Tibial nerve (tissue), 4 donors: ENCODE measurements at regions not wholly inside any gene's neighbourhood (a gene's known extent, or its start where the extent isn't known, plus 50 kb on each side); places are given as distances from the start of the nearest gene placed in this dataset.

Experiments used
- DNase-seq, 2 donors: peaks; one replicate each; pipeline ENCODE4 v3.0.0-alpha.2; 2019; ENCODE audit warnings: low spot score in 2 of 2
- H3K27ac ChIP-seq, 4 donors: fragments of 200-600 bp; sonication (generic) in 3 of 4; one replicate each; pipeline ENCODE4 v1.5.1; 2017 to 2019; ENCODE audit warnings: mild to moderate bottlenecking in 1 of 4
- H3K27me3 ChIP-seq, 2 donors: fragments of 200-600 bp; sonication (generic) in 1 of 2; one replicate each; pipeline versions ENCODE4 v1.5.1 to v1.6.0; 2017 to 2019
- H3K36me3 ChIP-seq, 3 donors: fragments of 200-600 bp; sonication (generic); one replicate each; pipeline ENCODE4 v1.5.1; 2018 to 2019
- H3K4me1 ChIP-seq, 4 donors: fragments of 200-600 bp; sonication (generic) in 3 of 4; one replicate each; pipeline ENCODE4 v1.5.1; 2017 to 2019
- H3K4me3 ChIP-seq, 4 donors: fragments of 200-600 bp; sonication (generic) in 3 of 4; one replicate each; pipeline ENCODE4 v1.5.1; 2017 to 2019; ENCODE audit warnings: mild to moderate bottlenecking in 1 of 4, moderate library complexity in 1 of 4
- H3K9me3 ChIP-seq, 4 donors: fragments of 200-600 bp; sonication (generic) in 3 of 4; one replicate each; pipeline ENCODE4 v1.5.1; 2017 to 2019
- CTCF ChIP-seq, 5 experiments: fragments of 200-600 bp in 3 of 5; fragments of 450-650 bp in 2 of 5; sonication (generic) in 3 of 5; IDR thresholded peaks; one replicate each; pipeline ENCODE4 v1.5.1; 2016 to 2019; ENCODE audit warnings: antibody characterized with exemption in 5 of 5, mild to moderate bottlenecking in 3 of 5, moderate library complexity in 2 of 5
- EP300 ChIP-seq, 2 donors: sonication (generic); formaldehyde crosslinking; IDR thresholded peaks; one replicate each; pipeline ENCODE4 v1.6.1; 2017; ENCODE audit warnings: antibody characterized with exemption in 2 of 2, mild to moderate bottlenecking in 1 of 2
- POLR2A ChIP-seq, 2 donors: fragments of 450-650 bp; IDR thresholded peaks; one replicate each; pipeline ENCODE4 v1.6.1; 2017; ENCODE audit warnings: antibody characterized with exemption in 2 of 2, mild to moderate bottlenecking in 2 of 2, moderate library complexity in 2 of 2
- WGBS, 2 donors: methylation state at CpG; one replicate each; pipeline ENCODE4 v1.1.5; 2018; 5-methylcytosine and 5-hydroxymethylcytosine counted together

GRCh38 chr1:201751872-201752271, 77.1 kb upstream of the IPO9 start:
- Histone ChIP-seq H3K4me1 (peaks cover 0 to 55% (median 6%) of the 10 kb centered on the region in 4 donors), H3K36me3 (no peaks in the 10 kb centered on the region), H3K4me3 (no peak overlapping the region), H3K9me3 (no peaks in the 10 kb centered on the region), H3K27me3 (no peaks in the 10 kb centered on the region), H3K27ac (no peak overlapping the region)
- 54 to 65% methylated on average over 4 of the region's 4 CpGs for WGBS, 2 donors
- no peak for DNase-seq
- no peak for TF ChIP-seq EP300 (IDR thresholded peaks at IDR 0.05)
- no peak for TF ChIP-seq POLR2A (IDR thresholded peaks at IDR 0.05)
- no peak for TF ChIP-seq CTCF (IDR thresholded peaks at IDR 0.05)

- Histone ChIP-seq H3K4me1 (peaks cover 0 to 55% (median 6%) of the 10 kb centered on the region in 4 donors), H3K4me3 (no peak overlapping the region), H3K27ac (no peak overlapping the region), H3K36me3 (no peaks in the 10 kb centered on the region), H3K27me3 (no peaks in the 10 kb centered on the region), H3K9me3 (no peaks in the 10 kb centered on the region)
- TF ChIP-seq EP300 (IDR thresholded peaks at IDR 0.05), result no peak
- TF ChIP-seq CTCF (IDR thresholded peaks at IDR 0.05), result no peak
- TF ChIP-seq POLR2A (IDR thresholded peaks at IDR 0.05), result no peak
- no peak for DNase-seq
- WGBS, 2 donors, result 79 to 82% methylated on average over 2 of the region's 2 CpGs
Observed at GRCh38 chr1:201752333-201752732, 76.6 kb upstream of the IPO9 start.

GRCh38 chr1:201753492-201753891, 75.5 kb upstream of the IPO9 start:
- H3K4me3 ChIP-seq, result no peak overlapping the region
- H3K27me3 ChIP-seq, result no peaks in the 10 kb centered on the region
- no peak for DNase-seq
- TF ChIP-seq POLR2A (IDR thresholded peaks at IDR 0.05) (no peak), CTCF (IDR thresholded peaks at IDR 0.05) (no peak), EP300 (IDR thresholded peaks at IDR 0.05) (no peak)
- H3K27ac ChIP-seq, result no peak overlapping the region
- WGBS, 2 donors, result 42 to 52% methylated on average over 3 of the region's 3 CpGs
- no peaks in the 10 kb centered on the region for H3K9me3 ChIP-seq
- no peaks in the 10 kb centered on the region for H3K36me3 ChIP-seq
- H3K4me1 ChIP-seq, result peaks cover 0 to 51% (median 6%) of the 10 kb centered on the region in 4 donors

- H3K27ac ChIP-seq, result no peak overlapping the region
- no peaks in the 10 kb centered on the region for H3K27me3 ChIP-seq
- TF ChIP-seq POLR2A (IDR thresholded peaks at IDR 0.05) (no peak), EP300 (IDR thresholded peaks at IDR 0.05) (no peak), CTCF (IDR thresholded peaks at IDR 0.05) (no peak)
- WGBS, 2 donors, result 85 to 86% methylated on average over 4 of the region's 4 CpGs
- DNase-seq, result no peak
- H3K9me3 ChIP-seq, result no peaks in the 10 kb centered on the region
- H3K4me1 ChIP-seq, result peaks cover 0 to 54% (median 8%) of the 10 kb centered on the region in 4 donors
- no peaks in the 10 kb centered on the region for H3K36me3 ChIP-seq
- H3K4me3 ChIP-seq, result no peak overlapping the region
Observed at GRCh38 chr1:201754353-201754752, 74.6 kb upstream of the IPO9 start.

GRCh38 chr1:201755200-201755599, 73.8 kb upstream of the IPO9 start:
- Histone ChIP-seq H3K4me1 (peaks cover 0 to 59% (median 11%) of the 10 kb centered on the region in 4 donors), H3K27me3 (no peaks in the 10 kb centered on the region), H3K4me3 (no peak overlapping the region), H3K9me3 (no peaks in the 10 kb centered on the region), H3K36me3 (no peaks in the 10 kb centered on the region), H3K27ac (no peak overlapping the region)
- DNase-seq, result no peak
- TF ChIP-seq EP300 (IDR thresholded peaks at IDR 0.05), result no peak
- TF ChIP-seq CTCF (IDR thresholded peaks at IDR 0.05), result no peak
- no peak for TF ChIP-seq POLR2A (IDR thresholded peaks at IDR 0.05)
